NCI-H2196 (cell line): ENCODE measurements at regions not wholly inside any gene's neighbourhood (a gene's known extent, or its start where the extent isn't known, plus 50 kb on each side); places are given as distances from the start of the nearest gene placed in this dataset.
"Not testable (repeated sequence)": the region's sequence is repeated elsewhere in the genome, so short reads cannot be mapped to it uniquely, and the experiment has no call there.

ENCODE experiments used
- DNase-seq: peaks from one replicate; lab custom pipeline; 2025; ENCODE audit not compliant: unreplicated experiment; lab: John Stamatoyannopoulos, UW

- DNase-seq, result no peak
Observed at GRCh38 chr11:110514967-110515366, 85.2 kb downstream of the FDX1 start.

GRCh38 chr11:110517381-110517780 is 87.6 kb downstream of the FDX1 start:
- not testable (repeated sequence) for DNase-seq

DNA sequence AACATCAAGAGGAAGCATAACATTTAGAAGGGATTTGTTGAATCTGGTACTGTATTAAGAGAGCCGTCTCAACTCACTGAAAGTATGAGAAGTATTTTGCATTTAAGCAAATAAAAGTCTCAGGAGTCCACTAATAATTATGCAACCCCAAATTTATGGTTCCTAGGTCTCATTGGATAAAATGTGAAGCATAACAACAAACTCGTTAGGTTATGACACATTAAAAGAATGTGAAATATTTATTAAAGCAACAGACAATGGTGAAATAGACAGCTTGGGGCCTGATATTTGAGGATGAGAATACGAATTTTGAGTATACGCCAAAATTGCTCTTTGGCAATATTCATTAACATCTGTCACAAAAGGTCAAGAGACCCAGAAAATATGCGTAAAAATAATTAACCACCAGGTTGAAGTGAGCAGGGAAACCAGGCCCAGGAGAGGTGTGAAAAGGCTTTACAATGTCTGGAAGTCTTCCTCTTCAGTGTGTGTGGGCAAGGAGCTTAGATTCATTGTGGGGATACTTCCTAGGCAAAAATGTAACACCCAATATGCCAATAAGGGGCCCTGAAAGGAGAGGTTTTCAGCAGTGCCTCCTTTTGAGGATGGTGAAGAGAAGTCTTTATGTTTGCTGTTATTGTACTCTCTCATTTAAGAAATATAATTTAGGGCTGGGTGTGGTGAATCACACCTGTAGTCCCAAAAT is 89.2 kb downstream of the FDX1 start:
- DNase-seq, result no peak

DNA sequence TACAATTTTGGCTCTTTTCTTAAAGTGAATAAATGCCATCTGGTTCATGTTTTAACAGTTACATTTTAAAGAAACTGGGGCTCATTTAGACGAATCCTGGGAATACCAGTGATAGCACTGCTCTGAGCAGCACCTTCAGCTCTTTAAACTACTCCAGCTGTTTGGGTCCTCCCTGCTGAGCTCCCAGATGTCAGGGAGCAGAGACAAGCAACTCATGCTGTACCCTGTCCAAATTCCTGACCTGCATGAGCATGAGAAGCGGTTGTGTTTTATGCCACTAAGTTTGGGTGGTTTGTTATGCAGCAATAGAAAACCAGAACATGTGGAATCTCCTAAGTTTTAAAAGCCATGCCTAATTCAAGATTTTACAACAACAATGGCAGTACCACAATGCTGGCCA is 90.0 kb downstream of the FDX1 start:
- DNase-seq, result no peak

DNA sequence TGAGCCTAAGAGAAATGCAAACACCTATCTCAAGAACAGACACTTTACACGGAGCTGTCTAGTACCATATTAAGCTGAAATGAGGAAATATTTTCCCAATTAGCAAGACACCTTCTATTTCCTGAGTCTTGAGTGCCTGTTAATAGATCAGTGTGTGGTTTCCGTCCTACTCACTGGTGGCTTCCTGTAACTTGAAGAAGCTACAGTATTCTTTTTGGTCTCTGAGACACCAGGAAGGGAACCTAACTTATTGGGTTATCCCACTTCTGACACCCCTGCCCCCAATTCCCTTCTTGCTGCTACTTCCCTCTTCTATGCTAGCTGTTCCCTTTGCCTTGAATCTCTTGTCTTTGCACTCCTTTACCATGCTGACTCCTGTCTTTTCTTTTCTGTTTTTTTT is 92.7 kb downstream of the FDX1 start:
- DNase-seq, result no peak

GRCh38 chr11:110524238-110524637 is 94.5 kb downstream of the FDX1 start:
- no peak for DNase-seq

DNA sequence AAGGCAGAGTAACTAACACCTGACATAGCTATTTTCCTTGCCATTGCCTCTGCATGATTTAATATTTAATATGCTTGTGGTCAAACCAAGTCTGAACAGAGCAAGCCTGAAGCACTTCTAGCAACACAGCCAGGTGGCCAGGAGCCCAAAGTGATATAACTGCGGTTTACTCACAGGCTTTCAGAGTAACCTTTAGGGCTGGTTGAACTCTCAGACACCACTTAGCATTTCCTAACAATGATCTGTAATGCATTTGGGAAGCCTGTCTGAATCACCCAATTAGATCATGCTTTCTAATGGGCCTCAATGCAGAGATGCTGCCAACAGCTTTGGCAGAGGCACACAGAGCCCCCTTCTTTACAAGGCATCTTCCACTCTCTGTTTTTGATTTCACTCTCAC is 96.1 kb downstream of the FDX1 start:
- peak; percentile 41 for DNase-seq

DNA sequence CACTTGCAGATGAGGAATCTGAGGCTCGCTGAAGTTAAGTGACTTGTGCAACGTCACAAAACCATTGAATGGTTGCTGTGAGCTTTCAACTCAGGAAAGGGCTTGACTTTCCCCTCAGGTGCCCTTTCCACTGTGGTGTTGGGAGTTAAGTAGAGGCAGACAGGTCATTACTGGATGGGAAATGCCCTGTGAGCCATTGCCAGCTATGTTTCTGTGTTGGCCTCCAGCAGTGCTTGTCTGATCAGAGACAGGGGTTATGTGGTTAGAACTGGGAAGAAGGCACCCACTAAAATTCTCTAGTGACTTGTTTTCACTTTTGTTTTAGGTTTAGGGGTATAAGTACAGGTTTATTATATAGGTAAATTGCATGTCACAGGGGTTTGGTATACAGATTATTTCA is 96.6 kb downstream of the FDX1 start:
- DNase-seq, result no peak
